ENCODE measurements at regions not wholly inside any gene's neighbourhood (a gene's known extent, or its start where the extent isn't known, plus 50 kb on each side); places are given as distances from the start of the nearest gene placed in this dataset.

DNA sequence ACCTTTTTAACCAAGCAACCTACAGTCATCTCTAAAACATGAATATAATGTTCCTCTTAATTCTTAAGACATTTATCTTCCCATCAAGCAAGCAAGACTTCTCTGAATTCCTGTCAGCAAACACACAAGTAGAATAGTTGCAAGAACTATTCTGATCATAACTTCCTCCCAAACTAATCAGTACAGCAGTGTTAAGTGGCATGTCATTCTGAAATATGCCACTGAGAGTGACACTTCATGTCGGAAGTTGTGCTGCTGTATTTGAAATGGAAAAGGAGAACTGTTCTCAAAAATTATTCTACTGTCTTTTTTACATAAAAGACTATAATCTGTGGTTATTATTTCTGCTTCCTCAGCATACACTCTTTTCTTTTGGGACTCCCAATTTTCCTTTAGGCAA lies 546.6 kb downstream of the PCDH18 start:
- FAIRE-seq, result no peak
- no peak overlapping the region for H3K9ac ChIP-seq (ENCODE audit: control insufficient read depth, insufficient read depth, low read length)
- POLR2A ChIA-PET, result no interaction called here

DNA sequence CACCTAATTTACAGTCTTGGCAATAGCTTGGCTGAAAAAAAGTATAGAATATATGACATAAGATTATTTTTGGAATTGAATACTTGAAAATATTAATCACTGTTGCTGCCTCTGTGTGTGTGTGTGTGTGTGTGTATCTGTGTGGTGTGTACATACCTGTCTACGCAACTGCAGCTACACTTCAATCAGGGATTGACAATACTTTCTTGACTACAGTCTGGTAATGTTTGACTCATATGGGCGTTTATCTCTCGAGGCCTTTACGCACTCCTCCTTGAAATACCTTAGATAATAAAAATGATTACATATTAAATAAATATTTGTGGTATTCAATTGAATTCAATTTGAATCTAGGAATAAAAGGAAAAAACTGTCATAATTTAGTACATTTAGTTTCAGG lies 565.2 kb downstream of the PCDH18 start:
- intact Hi-C loops (cut with micrococcal nuclease; ENCODE audit: unreplicated experiment) (no loop called here), in situ Hi-C loops (cut with MboI) (no loop called here)
- Histone ChIP-seq H3K27me3 (replicated peaks in 1 of 2; ENCODE audit: control insufficient read depth in 2 of 2, insufficient read depth in 2 of 2, low read length in 1 of 2) (no peaks in the 10 kb centered on the region), H4K20me1 (ENCODE audit: control insufficient read depth, insufficient read depth) (no peaks in the 10 kb centered on the region), H3K36me3 (ENCODE audit: control insufficient read depth in 2 of 2, insufficient read depth in 2 of 2, low read length in 1 of 2) (no peaks in the 10 kb centered on the region), H3K4me2 (ENCODE audit: control insufficient read depth, insufficient read depth) (no peak overlapping the region), H3K4me3 (no peak overlapping the region), H3K79me2 (ENCODE audit: control insufficient read depth, insufficient read depth, low read length) (no peaks in the 10 kb centered on the region), H3K4me1 (ENCODE audit: control insufficient read depth, insufficient read depth, low read length) (no peaks in the 10 kb centered on the region), H2AFZ (ENCODE audit: control insufficient read depth, low read depth, low read length) (no peak overlapping the region), H3K27ac (ENCODE audit: control insufficient read depth, insufficient read depth) (no peak overlapping the region), H3K9ac (ENCODE audit: control insufficient read depth, insufficient read depth, low read length) (no peak overlapping the region), H3K9me3 (replicated peaks; ENCODE audit: control insufficient read depth, insufficient read depth, low read length) (no peaks in the 10 kb centered on the region)
- RAD21 ChIA-PET (ENCODE audit: unreplicated experiment), result interaction anchor here (0.7 kb wide), 1 partner anchor 33 kb away, joined by 3 read pairs; no protein-coding TSS in a partner anchor
- POLR2A ChIA-PET, result no interaction called here
- TF ChIP-seq RELA (IDR thresholded peaks at IDR 0.05; ENCODE audit: borderline replicate concordance, partially characterized antibody), result no peak
- FAIRE-seq (no peak), DNase-seq (ENCODE audit: low read depth, low spot score) (no peak), ATAC-seq (no peak)
- no TSS peak for BruUV-seq (replicated peaks)
- SMC1A ChIA-PET (ENCODE audit: uncharacterized antibody, unreplicated experiment), result no interaction called here
- CTCF ChIA-PET, result no interaction called here
- WGBS (ENCODE audit: insufficient coverage, insufficient replicate concordance, low lambda C conversion rate, missing lambda C conversion rate), result 58% methylated on average over 4 of the region's 4 CpGs

More for the DNA sequence above, 546.6 kb downstream of the PCDH18 start:
- no peak overlapping the region for H2AFZ ChIP-seq (ENCODE audit: control insufficient read depth, low read depth, low read length)
- RAD21 ChIA-PET (ENCODE audit: unreplicated experiment), result no interaction called here
- WGBS (ENCODE audit: insufficient coverage, insufficient replicate concordance, low lambda C conversion rate, missing lambda C conversion rate), result 0% methylated on average over 1 of the region's 1 CpG
- TF ChIP-seq HDAC2 (IDR thresholded peaks at IDR 0.05) (no peak), POLR2AphosphoS5 (IDR thresholded peaks at IDR 0.05; ENCODE audit: low read length) (no peak), ZNF274 (IDR thresholded peaks at IDR 0.05; ENCODE audit: insufficient read depth, insufficient read length) (no peak), RAD21 (IDR thresholded peaks at IDR 0.05; ENCODE audit: insufficient read depth, low read depth, low read length) (no peak)
- no peaks in the 10 kb centered on the region for H3K79me2 ChIP-seq (ENCODE audit: control insufficient read depth, insufficient read depth, low read length)
- intact Hi-C loops (cut with micrococcal nuclease; ENCODE audit: unreplicated experiment) (no loop called here), in situ Hi-C loops (cut with MboI) (no loop called here)
- no peaks in the 10 kb centered on the region for H3K4me1 ChIP-seq (ENCODE audit: control insufficient read depth, insufficient read depth, low read length)
- H3K27me3 ChIP-seq (replicated peaks in 1 of 2; ENCODE audit: control insufficient read depth in 2 of 2, insufficient read depth in 2 of 2, low read length in 1 of 2), result no peaks in the 10 kb centered on the region
- H3K27ac ChIP-seq (ENCODE audit: control insufficient read depth, insufficient read depth), result no peak overlapping the region
- no TSS peak for BruUV-seq (replicated peaks)
- no peaks in the 10 kb centered on the region for H3K9me3 ChIP-seq (replicated peaks; ENCODE audit: control insufficient read depth, insufficient read depth, low read length)
- H3K36me3 ChIP-seq (ENCODE audit: control insufficient read depth in 2 of 2, insufficient read depth in 2 of 2, low read length in 1 of 2), result no peaks in the 10 kb centered on the region
- CTCF ChIA-PET, result interaction anchor here (1.4 kb wide), 1 partner anchor 14 kb away, joined by 3 read pairs; no protein-coding TSS in a partner anchor
- DNase-seq (ENCODE audit: low read depth, low spot score), result no peak
- no peaks in the 10 kb centered on the region for H4K20me1 ChIP-seq (ENCODE audit: control insufficient read depth, insufficient read depth)
- SMC1A ChIA-PET (ENCODE audit: uncharacterized antibody, unreplicated experiment), result no interaction called here
- no peak overlapping the region for H3K4me2 ChIP-seq (ENCODE audit: control insufficient read depth, insufficient read depth)
- ATAC-seq, result no peak
- no peak overlapping the region for H3K4me3 ChIP-seq
